Uterus (tissue), 2 donors: ENCODE measurements at regions not wholly inside any gene's neighbourhood (a gene's known extent, or its start where the extent isn't known, plus 50 kb on each side); places are given as distances from the start of the nearest gene placed in this dataset.

Experiments used
- POLR2A ChIP-seq, 2 donors: fragments of 450-650 bp; IDR thresholded peaks; one replicate each; pipeline ENCODE4 v1.6.1; 2016; ENCODE audit warnings: antibody characterized with exemption in 2 of 2, mild to moderate bottlenecking in 1 of 2, moderate library complexity in 1 of 2
- TF ChIP-seq, protein P1 (sequence below), 4 experiments: fragments of 200-600 bp in 2 of 4; fragments of 450-650 bp in 2 of 4; sonication (generic) in 2 of 4; IDR thresholded peaks; one replicate each; pipeline ENCODE4 v1.5.1; 2016 to 2019; ENCODE audit warnings: antibody characterized with exemption in 4 of 4, mild to moderate bottlenecking in 2 of 4, moderate library complexity in 1 of 4

DNA sequence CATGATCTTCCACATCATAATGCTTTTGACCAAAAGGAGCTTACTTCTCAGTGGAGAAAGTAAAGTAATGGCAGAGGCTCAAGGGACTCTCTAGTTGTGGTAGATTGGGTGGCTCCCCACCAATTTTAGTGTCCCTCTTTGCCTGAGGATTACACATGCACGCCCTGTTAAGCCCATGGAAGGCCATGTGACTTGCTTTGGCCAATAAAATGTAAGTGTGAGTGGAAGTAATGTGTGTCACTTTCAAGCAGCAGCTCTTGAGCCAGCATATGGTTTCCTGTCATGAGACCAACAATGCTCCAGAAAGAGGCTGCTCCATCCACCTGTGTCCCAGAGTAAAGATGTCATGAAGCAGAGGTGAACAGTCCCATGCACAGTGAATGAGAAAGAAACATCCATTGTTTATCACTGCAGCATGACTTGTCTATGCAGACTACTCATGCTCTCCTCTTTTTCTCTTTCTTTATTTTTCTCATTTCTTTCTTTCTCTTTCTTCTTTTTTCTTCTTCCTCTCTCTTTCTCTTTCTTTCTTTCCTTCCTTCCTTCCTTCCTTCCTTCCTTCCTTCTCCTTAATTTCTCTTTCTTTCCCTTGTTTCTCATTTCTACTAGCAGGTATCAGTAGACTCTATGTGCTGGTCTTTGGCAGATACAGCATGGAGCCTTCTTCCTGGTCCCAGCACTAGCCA is 57.3 kb upstream of the EGFLAM start:
- TF ChIP-seq, protein P1, sequence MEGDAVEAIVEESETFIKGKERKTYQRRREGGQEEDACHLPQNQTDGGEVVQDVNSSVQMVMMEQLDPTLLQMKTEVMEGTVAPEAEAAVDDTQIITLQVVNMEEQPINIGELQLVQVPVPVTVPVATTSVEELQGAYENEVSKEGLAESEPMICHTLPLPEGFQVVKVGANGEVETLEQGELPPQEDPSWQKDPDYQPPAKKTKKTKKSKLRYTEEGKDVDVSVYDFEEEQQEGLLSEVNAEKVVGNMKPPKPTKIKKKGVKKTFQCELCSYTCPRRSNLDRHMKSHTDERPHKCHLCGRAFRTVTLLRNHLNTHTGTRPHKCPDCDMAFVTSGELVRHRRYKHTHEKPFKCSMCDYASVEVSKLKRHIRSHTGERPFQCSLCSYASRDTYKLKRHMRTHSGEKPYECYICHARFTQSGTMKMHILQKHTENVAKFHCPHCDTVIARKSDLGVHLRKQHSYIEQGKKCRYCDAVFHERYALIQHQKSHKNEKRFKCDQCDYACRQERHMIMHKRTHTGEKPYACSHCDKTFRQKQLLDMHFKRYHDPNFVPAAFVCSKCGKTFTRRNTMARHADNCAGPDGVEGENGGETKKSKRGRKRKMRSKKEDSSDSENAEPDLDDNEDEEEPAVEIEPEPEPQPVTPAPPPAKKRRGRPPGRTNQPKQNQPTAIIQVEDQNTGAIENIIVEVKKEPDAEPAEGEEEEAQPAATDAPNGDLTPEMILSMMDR (IDR thresholded peaks at IDR 0.05), result no peak
- TF ChIP-seq POLR2A (IDR thresholded peaks at IDR 0.05), result no peak
